CD4-positive, alpha-beta T cell (primary cell): ENCODE measurements at regions not wholly inside any gene's neighbourhood (a gene's known extent, or its start where the extent isn't known, plus 50 kb on each side); places are given as distances from the start of the nearest gene placed in this dataset.

ENCODE experiments used
- ATAC-seq: fragments of 200-7000 bp; cut with Tn5 transposase; one replicate; pipeline ENCODE4 v1.10.0; 2022; ENCODE audit warnings: mild to moderate bottlenecking; ENCODE audit not compliant: poor library complexity
- CTCF ChIA-PET: fragments of 350-600 bp; sonication (Branson Sonifier 250); formaldehyde crosslinking; loops from one replicate; lab custom pipeline; 2021; ENCODE audit warnings: antibody characterized with exemption, inconsistent platforms; lab: Charles Lee
- POLR2A ChIA-PET: fragments of 350-600 bp; sonication (Branson Sonifier 250); formaldehyde crosslinking; loops from one replicate; lab custom pipeline; 2021; ENCODE audit warnings: antibody characterized with exemption, inconsistent platforms; lab: Charles Lee
- DNase-seq, 14 experiments: peaks; one replicate each; pipeline ENCODE4 v3.0.0-alpha.2; 2013 to 2020; ENCODE audit warnings: mixed read lengths in 2 of 14
- H3K27ac ChIP-seq, 2 donors: one replicate each; pipeline versions ENCODE4 v1.5.1 to v1.7.0; 2013; ENCODE audit warnings: low read length in 2 of 2, low read depth in 1 of 2, mild to moderate bottlenecking in 1 of 2
- H3K27me3 ChIP-seq, 2 experiments: 1 replicate in 1 of 2; 2 replicates in 1 of 2; pipeline versions ENCODE4 v1.6.1 to v1.7.0; 2013; ENCODE audit warnings: low read length in 2 of 2, control low read depth in 1 of 2, mild to moderate bottlenecking in 1 of 2, moderate library complexity in 1 of 2; ENCODE audit not compliant: insufficient read depth in 2 of 2, control insufficient read depth in 1 of 2
- H3K36me3 ChIP-seq: one replicate; pipeline ENCODE4 v1.6.1; 2013; ENCODE audit warnings: low read length, control low read depth; ENCODE audit not compliant: insufficient read depth
- H3K4me1 ChIP-seq: one replicate; pipeline ENCODE4 v1.6.1; 2013; ENCODE audit warnings: low read length, control low read depth; ENCODE audit not compliant: insufficient read depth
- H3K4me3 ChIP-seq: one replicate; pipeline ENCODE4 v1.5.1; 2013; ENCODE audit warnings: mild to moderate bottlenecking, low read length, moderate library complexity
- H3K9me3 ChIP-seq, 2 experiments: 1 replicate in 1 of 2; 2 replicates in 1 of 2; pipeline versions ENCODE4 v1.6.1 to v1.7.0; 2013; ENCODE audit warnings: low read length in 2 of 2, mild to moderate bottlenecking in 2 of 2, control low read depth in 1 of 2, moderate library complexity in 1 of 2; ENCODE audit not compliant: control insufficient read depth in 1 of 2, insufficient read depth in 1 of 2
- H3K27ac Mint-ChIP-seq: one replicate; pipeline ENCODE4 v1.8.0; 2020; ENCODE audit warnings: mixed read lengths
- H3K27me3 Mint-ChIP-seq: one replicate; pipeline ENCODE4 v1.8.0; 2021; ENCODE audit warnings: mixed read lengths
- H3K36me3 Mint-ChIP-seq: one replicate; pipeline ENCODE4 v1.8.0; 2021; ENCODE audit warnings: low read depth, mixed read lengths
- H3K4me1 Mint-ChIP-seq: one replicate; pipeline ENCODE4 v1.8.0; 2021; ENCODE audit warnings: low read depth, mixed read lengths
- H3K4me3 Mint-ChIP-seq: one replicate; pipeline ENCODE4 v1.8.0; 2020; ENCODE audit warnings: mild to moderate bottlenecking, mixed read lengths
- H3K9me3 Mint-ChIP-seq: one replicate; pipeline ENCODE4 v1.8.0; 2020; ENCODE audit warnings: mixed read lengths
- intact Hi-C, 2 experiments: fragments of 100-400 bp; cut with DNase I in 1 of 2; cut with micrococcal nuclease in 1 of 2; formaldehyde crosslinking; loops; one replicate each; pipeline versions ENCODE4 v1.15.1 to v1.9.0; 2023 to 2025; cut with DNase I, micrococcal nuclease
- TF ChIP-seq, protein P1 (sequence below): fragments of 200-600 bp; IDR thresholded peaks from one replicate; pipeline ENCODE4 v1.8.0; 2022; ENCODE audit warnings: antibody characterized with exemption, mild to moderate bottlenecking

DNA sequence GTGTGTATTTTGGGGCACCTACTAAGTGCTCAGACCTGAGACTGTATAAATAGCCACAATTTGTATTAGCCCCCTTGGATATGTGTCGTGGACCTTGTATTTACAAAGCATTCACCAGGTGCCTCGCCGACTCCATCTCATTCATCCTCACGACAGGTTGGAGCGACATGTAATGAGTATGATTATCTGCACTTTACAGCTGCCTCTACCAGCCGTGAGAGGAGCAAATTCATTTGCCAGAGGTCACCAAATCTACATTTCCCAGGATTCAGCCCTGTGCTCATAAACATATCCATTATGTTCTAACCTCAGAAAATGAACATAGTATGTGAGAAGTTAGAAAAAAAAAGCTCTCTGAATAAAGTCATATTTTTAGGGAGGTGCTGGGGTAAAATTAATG is 167.4 kb downstream of the ZDHHC21 start:
- CTCF ChIA-PET = no interaction called here

DNA sequence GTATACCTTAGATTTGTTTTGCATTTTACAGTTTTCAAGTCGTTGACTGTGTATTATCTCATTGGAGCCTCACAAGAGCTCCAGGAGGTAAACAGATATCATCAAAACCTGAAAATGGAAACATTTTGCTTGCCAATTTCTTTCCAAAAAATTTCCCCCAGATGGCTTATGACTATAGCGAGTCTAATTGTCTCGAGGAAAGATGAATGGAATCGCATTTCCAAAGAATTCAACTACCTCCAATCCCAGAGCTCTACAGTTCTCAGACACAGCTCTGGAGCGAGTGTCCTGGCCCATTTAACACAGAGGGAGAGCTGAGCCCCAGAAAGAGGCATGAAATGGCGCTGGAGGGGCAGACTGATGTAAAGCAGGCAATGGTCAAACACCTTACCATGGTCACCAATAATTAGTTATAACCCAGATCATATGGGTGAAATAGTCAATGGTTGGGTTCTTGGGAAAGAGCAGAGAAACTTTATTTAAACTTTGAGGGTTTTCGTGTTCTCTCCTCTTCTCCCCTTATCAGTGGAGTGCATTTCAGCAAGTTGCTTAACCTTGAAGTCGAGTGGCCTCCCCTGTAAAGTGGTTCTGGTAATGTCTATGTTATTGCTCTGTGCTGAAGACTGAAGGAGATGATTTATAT is 168.2 kb downstream of the ZDHHC21 start:
- TF ChIP-seq, protein P1, sequence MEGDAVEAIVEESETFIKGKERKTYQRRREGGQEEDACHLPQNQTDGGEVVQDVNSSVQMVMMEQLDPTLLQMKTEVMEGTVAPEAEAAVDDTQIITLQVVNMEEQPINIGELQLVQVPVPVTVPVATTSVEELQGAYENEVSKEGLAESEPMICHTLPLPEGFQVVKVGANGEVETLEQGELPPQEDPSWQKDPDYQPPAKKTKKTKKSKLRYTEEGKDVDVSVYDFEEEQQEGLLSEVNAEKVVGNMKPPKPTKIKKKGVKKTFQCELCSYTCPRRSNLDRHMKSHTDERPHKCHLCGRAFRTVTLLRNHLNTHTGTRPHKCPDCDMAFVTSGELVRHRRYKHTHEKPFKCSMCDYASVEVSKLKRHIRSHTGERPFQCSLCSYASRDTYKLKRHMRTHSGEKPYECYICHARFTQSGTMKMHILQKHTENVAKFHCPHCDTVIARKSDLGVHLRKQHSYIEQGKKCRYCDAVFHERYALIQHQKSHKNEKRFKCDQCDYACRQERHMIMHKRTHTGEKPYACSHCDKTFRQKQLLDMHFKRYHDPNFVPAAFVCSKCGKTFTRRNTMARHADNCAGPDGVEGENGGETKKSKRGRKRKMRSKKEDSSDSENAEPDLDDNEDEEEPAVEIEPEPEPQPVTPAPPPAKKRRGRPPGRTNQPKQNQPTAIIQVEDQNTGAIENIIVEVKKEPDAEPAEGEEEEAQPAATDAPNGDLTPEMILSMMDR = no peak
- no peak overlapping the region for H3K27ac Mint-ChIP-seq
- no peaks in the 10 kb centered on the region for H3K9me3 ChIP-seq
- no peaks in the 10 kb centered on the region for H3K4me1 ChIP-seq
- H3K36me3 Mint-ChIP-seq = no peaks in the 10 kb centered on the region
- H3K36me3 ChIP-seq = no peaks in the 10 kb centered on the region
- H3K4me3 ChIP-seq = no peak overlapping the region
- no peak overlapping the region for H3K27ac ChIP-seq
- POLR2A ChIA-PET = no interaction called here
- DNase-seq = no peak
- H3K4me3 Mint-ChIP-seq = no peak overlapping the region
- peaks cover 7% of the 10 kb centered on the region for H3K27me3 Mint-ChIP-seq
- no peak for ATAC-seq
- H3K9me3 Mint-ChIP-seq = no peaks in the 10 kb centered on the region
- no peaks in the 10 kb centered on the region for H3K4me1 Mint-ChIP-seq
- intact Hi-C loops = no loop called here
- peaks cover 0 to 3% of the 10 kb centered on the region in 2 experiments for H3K27me3 ChIP-seq
- CTCF ChIA-PET = no interaction called here

More for the DNA sequence above, 167.4 kb downstream of the ZDHHC21 start:
- H3K36me3 ChIP-seq = no peaks in the 10 kb centered on the region
- peaks cover 13% of the 10 kb centered on the region for H3K27me3 Mint-ChIP-seq
- TF ChIP-seq, protein P1 = no peak
- no peaks in the 10 kb centered on the region for H3K4me1 ChIP-seq
- DNase-seq (no peak), ATAC-seq (no peak)
- no peaks in the 10 kb centered on the region for H3K36me3 Mint-ChIP-seq
- H3K9me3 Mint-ChIP-seq = no peaks in the 10 kb centered on the region
- H3K27ac ChIP-seq = no peak overlapping the region
- intact Hi-C loops = no loop called here
- H3K27ac Mint-ChIP-seq = no peak overlapping the region
- H3K27me3 ChIP-seq = peaks cover 0 to 3% of the 10 kb centered on the region in 2 experiments
- no peaks in the 10 kb centered on the region for H3K9me3 ChIP-seq
- H3K4me1 Mint-ChIP-seq = no peaks in the 10 kb centered on the region
- H3K4me3 ChIP-seq = no peak overlapping the region
- no peak overlapping the region for H3K4me3 Mint-ChIP-seq
- POLR2A ChIA-PET = no interaction called here

DNA sequence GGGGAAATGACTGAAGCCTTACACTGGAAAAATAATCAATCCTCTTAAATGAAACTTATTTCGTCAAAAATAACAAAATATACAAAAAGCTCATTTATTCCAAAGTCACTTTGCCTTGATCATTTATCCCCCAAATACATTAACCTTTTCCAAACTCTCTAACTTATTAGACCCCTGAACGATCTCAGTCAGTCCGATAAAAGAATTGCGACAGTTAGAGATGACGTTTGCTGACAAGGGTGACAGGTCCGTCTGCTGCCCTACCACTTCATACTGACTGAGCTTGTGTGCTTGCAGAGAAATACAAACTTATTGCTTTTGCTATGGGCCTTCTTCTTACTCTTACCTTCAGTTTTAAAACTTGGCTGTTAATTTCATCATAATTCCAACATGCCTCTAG is 169.7 kb downstream of the ZDHHC21 start:
- Histone ChIP-seq H3K9me3 (no peaks in the 10 kb centered on the region), H3K4me1 (no peaks in the 10 kb centered on the region), H3K4me3 (no peak overlapping the region), H3K27ac (no peak overlapping the region), H3K27me3 (peaks cover 0 to 3% of the 10 kb centered on the region in 2 experiments), H3K36me3 (no peaks in the 10 kb centered on the region)
- DNase-seq (no peak), ATAC-seq (no peak)
- TF ChIP-seq, protein P1 = no peak
- H3K27ac Mint-ChIP-seq = no peak overlapping the region
- intact Hi-C loops = no loop called here
- H3K27me3 Mint-ChIP-seq = no peaks in the 10 kb centered on the region
- no peak overlapping the region for H3K4me3 Mint-ChIP-seq
- H3K36me3 Mint-ChIP-seq = no peaks in the 10 kb centered on the region
- POLR2A ChIA-PET = no interaction called here
- no peaks in the 10 kb centered on the region for H3K4me1 Mint-ChIP-seq
- CTCF ChIA-PET = no interaction called here
- H3K9me3 Mint-ChIP-seq = no peaks in the 10 kb centered on the region
